ENCODE measurements at regions not wholly inside any gene's neighbourhood (a gene's known extent, or its start where the extent isn't known, plus 50 kb on each side); places are given as distances from the start of the nearest gene placed in this dataset.

DNA sequence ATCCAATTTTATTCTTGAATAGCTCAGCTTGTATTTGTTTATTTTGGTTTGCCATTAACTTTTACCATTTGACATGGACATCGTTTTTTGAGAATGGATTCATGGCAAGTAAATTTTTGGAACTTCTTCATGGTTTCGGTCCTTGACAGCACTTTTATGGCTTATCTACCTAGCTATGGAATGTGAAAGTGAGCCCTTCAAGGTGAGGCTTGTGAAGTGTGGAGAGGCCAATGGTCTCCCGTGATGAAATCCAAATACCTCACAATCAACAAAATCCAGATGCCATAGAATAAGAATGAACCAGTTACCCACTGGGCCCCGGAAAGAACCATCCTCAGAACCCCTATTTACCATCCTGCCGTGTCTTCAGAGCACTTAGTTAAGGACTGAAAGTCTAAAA, 978.8 kb downstream of the FSCB start:
- WGBS (ENCODE audit: low lambda C conversion rate), result 8% methylated on average over 5 of the region's 5 CpGs
- H3K4me1 ChIP-seq (ENCODE audit: control insufficient read depth in 1 of 2, insufficient read depth in 2 of 2, low read depth in 1 of 2, low read length in 1 of 2), result no peaks in the 10 kb centered on the region

More for the DNA sequence above, 978.8 kb downstream of the FSCB start:
- no peaks in the 10 kb centered on the region for H3K9me3 ChIP-seq
- CTCF ChIA-PET, result no interaction called here
- no peak overlapping the region for H3K4me3 ChIP-seq (ENCODE audit: low read depth in 2 of 2, low read length in 1 of 2)
- H4K20me1 ChIP-seq (ENCODE audit: insufficient read depth), result no peaks in the 10 kb centered on the region
- H3F3A ChIP-seq (replicated peaks; ENCODE audit: insufficient read depth), result no peaks in the 10 kb centered on the region
- TF ChIP-seq MEF2A (IDR thresholded peaks at IDR 0.05; ENCODE audit: borderline replicate concordance, low read depth) (no peak), RXRA (IDR thresholded peaks at IDR 0.05; ENCODE audit: borderline replicate concordance, low read depth) (no peak), SIN3A (IDR thresholded peaks at IDR 0.05; ENCODE audit: borderline replicate concordance, low read depth, low read length) (no peak), TCF12 (IDR thresholded peaks at IDR 0.05) (no peak), NRF1 (IDR thresholded peaks at IDR 0.05; ENCODE audit: low read depth, low read length) (no peak), CHD2 (IDR thresholded peaks at IDR 0.05; ENCODE audit: low read length, partially characterized antibody) (no peak), NFIC (IDR thresholded peaks at IDR 0.05; ENCODE audit: borderline replicate concordance) (no peak), RCOR1 (IDR thresholded peaks at IDR 0.05; ENCODE audit: low read length) (no peak), EP300 (IDR thresholded peaks at IDR 0.05; ENCODE audit: borderline replicate concordance in 1 of 2, low read depth in 1 of 2, low read length in 1 of 2) (no peak), TEAD4 (IDR thresholded peaks at IDR 0.05; ENCODE audit: borderline replicate concordance, insufficient read depth) (no peak), RAD21 (IDR thresholded peaks at IDR 0.05; ENCODE audit: low read length) (no peak), YY1 (IDR thresholded peaks at IDR 0.05; ENCODE audit: low read depth) (no peak), RFX5 (IDR thresholded peaks at IDR 0.05; ENCODE audit: low read length) (no peak), FOSL2 (IDR thresholded peaks at IDR 0.05; ENCODE audit: borderline replicate concordance, low read depth) (no peak)
- TF ChIP-seq, protein P1, sequence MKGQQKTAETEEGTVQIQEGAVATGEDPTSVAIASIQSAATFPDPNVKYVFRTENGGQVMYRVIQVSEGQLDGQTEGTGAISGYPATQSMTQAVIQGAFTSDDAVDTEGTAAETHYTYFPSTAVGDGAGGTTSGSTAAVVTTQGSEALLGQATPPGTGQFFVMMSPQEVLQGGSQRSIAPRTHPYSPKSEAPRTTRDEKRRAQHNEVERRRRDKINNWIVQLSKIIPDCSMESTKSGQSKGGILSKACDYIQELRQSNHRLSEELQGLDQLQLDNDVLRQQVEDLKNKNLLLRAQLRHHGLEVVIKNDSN (IDR thresholded peaks at IDR 0.05; ENCODE audit: borderline replicate concordance, low read depth), result no peak
- TF ChIP-seq, protein P2, sequence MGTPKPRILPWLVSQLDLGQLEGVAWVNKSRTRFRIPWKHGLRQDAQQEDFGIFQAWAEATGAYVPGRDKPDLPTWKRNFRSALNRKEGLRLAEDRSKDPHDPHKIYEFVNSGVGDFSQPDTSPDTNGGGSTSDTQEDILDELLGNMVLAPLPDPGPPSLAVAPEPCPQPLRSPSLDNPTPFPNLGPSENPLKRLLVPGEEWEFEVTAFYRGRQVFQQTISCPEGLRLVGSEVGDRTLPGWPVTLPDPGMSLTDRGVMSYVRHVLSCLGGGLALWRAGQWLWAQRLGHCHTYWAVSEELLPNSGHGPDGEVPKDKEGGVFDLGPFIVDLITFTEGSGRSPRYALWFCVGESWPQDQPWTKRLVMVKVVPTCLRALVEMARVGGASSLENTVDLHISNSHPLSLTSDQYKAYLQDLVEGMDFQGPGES (IDR thresholded peaks at IDR 0.05; ENCODE audit: low read depth, low read length), result no peak
- TF ChIP-seq, protein P3, sequence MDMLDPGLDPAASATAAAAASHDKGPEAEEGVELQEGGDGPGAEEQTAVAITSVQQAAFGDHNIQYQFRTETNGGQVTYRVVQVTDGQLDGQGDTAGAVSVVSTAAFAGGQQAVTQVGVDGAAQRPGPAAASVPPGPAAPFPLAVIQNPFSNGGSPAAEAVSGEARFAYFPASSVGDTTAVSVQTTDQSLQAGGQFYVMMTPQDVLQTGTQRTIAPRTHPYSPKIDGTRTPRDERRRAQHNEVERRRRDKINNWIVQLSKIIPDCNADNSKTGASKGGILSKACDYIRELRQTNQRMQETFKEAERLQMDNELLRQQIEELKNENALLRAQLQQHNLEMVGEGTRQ (IDR thresholded peaks at IDR 0.05; ENCODE audit: borderline replicate concordance, low read depth, low read length), result no peak
- TF ChIP-seq, protein P4, sequence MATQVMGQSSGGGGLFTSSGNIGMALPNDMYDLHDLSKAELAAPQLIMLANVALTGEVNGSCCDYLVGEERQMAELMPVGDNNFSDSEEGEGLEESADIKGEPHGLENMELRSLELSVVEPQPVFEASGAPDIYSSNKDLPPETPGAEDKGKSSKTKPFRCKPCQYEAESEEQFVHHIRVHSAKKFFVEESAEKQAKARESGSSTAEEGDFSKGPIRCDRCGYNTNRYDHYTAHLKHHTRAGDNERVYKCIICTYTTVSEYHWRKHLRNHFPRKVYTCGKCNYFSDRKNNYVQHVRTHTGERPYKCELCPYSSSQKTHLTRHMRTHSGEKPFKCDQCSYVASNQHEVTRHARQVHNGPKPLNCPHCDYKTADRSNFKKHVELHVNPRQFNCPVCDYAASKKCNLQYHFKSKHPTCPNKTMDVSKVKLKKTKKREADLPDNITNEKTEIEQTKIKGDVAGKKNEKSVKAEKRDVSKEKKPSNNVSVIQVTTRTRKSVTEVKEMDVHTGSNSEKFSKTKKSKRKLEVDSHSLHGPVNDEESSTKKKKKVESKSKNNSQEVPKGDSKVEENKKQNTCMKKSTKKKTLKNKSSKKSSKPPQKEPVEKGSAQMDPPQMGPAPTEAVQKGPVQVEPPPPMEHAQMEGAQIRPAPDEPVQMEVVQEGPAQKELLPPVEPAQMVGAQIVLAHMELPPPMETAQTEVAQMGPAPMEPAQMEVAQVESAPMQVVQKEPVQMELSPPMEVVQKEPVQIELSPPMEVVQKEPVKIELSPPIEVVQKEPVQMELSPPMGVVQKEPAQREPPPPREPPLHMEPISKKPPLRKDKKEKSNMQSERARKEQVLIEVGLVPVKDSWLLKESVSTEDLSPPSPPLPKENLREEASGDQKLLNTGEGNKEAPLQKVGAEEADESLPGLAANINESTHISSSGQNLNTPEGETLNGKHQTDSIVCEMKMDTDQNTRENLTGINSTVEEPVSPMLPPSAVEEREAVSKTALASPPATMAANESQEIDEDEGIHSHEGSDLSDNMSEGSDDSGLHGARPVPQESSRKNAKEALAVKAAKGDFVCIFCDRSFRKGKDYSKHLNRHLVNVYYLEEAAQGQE (IDR thresholded peaks at IDR 0.05; ENCODE audit: low read depth, low read length), result no peak
- TF ChIP-seq, protein P5, sequence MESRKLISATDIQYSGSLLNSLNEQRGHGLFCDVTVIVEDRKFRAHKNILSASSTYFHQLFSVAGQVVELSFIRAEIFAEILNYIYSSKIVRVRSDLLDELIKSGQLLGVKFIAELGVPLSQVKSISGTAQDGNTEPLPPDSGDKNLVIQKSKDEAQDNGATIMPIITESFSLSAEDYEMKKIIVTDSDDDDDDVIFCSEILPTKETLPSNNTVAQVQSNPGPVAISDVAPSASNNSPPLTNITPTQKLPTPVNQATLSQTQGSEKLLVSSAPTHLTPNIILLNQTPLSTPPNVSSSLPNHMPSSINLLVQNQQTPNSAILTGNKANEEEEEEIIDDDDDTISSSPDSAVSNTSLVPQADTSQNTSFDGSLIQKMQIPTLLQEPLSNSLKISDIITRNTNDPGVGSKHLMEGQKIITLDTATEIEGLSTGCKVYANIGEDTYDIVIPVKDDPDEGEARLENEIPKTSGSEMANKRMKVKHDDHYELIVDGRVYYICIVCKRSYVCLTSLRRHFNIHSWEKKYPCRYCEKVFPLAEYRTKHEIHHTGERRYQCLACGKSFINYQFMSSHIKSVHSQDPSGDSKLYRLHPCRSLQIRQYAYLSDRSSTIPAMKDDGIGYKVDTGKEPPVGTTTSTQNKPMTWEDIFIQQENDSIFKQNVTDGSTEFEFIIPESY (IDR thresholded peaks at IDR 0.05; ENCODE audit: borderline replicate concordance, low read depth), result no peak
- POLR2A ChIA-PET, result no interaction called here
- DNase-seq, result no peak
- no peak overlapping the region for H3K9ac ChIP-seq
- no peak overlapping the region for H3K27ac ChIP-seq (ENCODE audit: low read depth in 2 of 2, low read length in 1 of 2)
- no peaks in the 10 kb centered on the region for H3K79me2 ChIP-seq (ENCODE audit: insufficient read depth)
- H2AFZ ChIP-seq (ENCODE audit: low read depth), result no peak overlapping the region
- no peaks in the 10 kb centered on the region for H3K36me3 ChIP-seq (replicated peaks in 1 of 2; ENCODE audit: control insufficient read depth in 1 of 2, insufficient read depth in 2 of 2, low read length in 1 of 2)
- H3K4me2 ChIP-seq, result no peak overlapping the region
- no peaks in the 10 kb centered on the region for H3K27me3 ChIP-seq (ENCODE audit: insufficient read depth)
- H3K9me2 ChIP-seq, result no peaks in the 10 kb centered on the region

All from SK-N-SH (cell line).